Stimulated activated CD4-positive, alpha-beta T cell treated with anti-CD3 and anti-CD28 coated beads, Interleukin-2, amount 100 ng/mL, for 24 hours (primary cell): ENCODE measurements at regions not wholly inside any gene's neighbourhood (a gene's known extent, or its start where the extent isn't known, plus 50 kb on each side); places are given as distances from the start of the nearest gene placed in this dataset.

ENCODE experiments used
- DNase-seq, 2 donors: peaks; one replicate each; pipeline ENCODE4 v3.0.0-alpha.2; 2020

GRCh38 chr2:199019898-199020507 lies 437.7 kb downstream of the SATB2 start:
- no peak for DNase-seq

DNA sequence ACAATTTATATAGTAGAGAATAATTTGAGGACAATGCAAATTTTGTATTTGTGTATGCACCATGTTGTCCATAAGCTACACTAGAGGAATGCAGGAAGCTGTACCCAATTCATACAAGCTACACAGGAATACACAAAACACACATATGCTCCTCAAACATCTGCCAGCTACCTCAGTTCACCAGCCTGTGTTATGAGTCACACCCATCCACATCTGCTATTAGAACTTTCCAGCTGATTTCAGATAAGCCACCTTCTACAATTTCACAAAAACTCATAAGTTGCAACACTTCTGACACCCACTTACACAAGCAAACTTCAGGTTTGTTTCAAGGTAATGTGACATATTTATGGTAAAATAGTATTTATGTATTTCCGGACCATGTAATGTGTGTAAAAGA lies 438.9 kb downstream of the SATB2 start:
- no peak for DNase-seq

GRCh38 chr2:199015072-199015471 lies 442.7 kb downstream of the SATB2 start:
- DNase-seq, result no peak

DNA sequence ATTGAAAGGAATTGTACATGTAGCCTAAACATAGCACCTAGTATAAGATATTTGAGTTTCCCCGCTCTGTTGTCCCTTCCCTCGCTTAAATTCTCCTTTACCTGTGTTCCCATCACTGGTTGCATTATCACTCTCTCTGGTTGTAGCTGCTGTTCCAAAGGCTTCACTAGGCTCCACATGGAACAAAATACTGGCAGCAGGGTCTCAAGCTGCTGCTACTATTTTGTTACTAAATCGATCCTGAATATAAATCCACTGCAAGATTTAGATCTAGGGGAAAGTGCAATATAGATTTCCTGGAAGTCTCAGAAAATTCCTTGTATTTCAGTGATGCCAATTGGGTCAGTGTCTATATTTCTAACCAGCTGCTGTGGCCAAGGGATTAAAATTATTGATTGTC lies 443.5 kb downstream of the SATB2 start:
- DNase-seq, result no peak

GRCh38 chr2:199011908-199012307 lies 445.8 kb downstream of the SATB2 start:
- DNase-seq, result no peak

- DNase-seq, result no peak
Observed at GRCh38 chr2:198994678-198995077, 463.1 kb downstream of the SATB2 start.

- DNase-seq, result no peak
Observed at GRCh38 chr2:198991431-198991830, 466.3 kb downstream of the SATB2 start.

DNA sequence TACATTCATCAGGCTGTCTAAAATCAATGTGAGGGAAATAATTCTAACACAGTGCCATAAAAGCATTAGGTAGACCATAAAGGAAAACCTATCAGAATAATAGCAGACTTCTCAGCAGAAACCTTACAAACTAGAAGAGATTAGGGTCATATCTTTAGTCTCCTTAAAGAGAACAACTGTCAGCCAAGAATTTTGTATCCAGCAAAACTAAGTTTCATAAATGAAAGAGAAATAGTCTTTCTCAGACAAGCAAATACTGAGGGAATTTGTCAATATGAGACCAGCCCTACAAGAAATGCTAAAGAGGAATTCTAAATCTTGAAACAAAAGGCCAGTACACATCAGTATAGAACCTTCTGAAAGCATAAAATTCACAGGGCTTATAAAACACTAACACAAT lies 482.0 kb downstream of the SATB2 start:
- DNase-seq, result no peak

DNA sequence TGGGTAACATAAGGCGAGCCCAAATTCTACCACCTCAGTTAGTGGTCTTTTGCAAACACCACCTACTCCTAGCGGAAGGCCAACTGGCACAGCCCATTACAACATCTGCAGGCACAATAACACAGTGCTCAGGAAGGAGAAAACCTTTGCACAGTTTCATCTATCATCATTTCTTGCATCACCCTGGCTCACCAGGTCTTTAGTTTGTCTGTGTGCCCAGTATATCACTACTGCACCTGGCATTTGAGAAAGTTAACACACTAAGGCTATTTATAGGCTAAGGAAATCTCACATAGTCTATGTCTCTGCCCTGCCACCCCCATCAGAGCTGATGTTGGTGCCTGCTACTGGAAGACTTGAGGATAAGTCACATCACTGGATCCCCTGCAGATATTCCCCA lies 484.0 kb downstream of the SATB2 start:
- DNase-seq, result no peak

DNA sequence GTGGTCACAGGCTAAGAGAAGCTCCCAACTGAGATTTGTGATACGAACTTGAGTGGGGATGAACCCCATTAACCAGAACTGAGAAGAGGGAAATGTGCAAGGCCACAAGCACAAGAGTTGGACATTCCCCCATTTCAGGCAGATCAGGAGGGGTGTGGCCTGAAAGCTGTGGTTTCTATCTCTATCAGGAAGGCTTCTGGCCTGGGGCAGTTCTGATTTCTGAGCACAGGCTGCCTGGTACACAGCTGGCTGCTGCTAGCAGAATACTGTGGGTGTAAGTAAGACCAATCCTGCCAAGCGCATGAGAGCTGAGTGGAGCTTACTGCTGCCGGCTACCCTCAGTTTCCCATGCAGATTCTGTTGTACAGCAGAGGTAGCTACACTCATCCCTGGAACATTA lies 484.6 kb downstream of the SATB2 start:
- DNase-seq, result no peak

GRCh38 chr2:198968545-198968944 lies 489.2 kb downstream of the SATB2 start:
- no peak for DNase-seq

GRCh38 chr2:198966269-198966668 lies 491.5 kb downstream of the SATB2 start:
- DNase-seq, result no peak

- DNase-seq, result no peak
Observed at GRCh38 chr2:198961547-198961946, 496.2 kb downstream of the SATB2 start.

- no peak for DNase-seq
Observed at GRCh38 chr2:198957181-198957580, 500.6 kb downstream of the SATB2 start.

- no peak for DNase-seq
Observed at GRCh38 chr2:198953328-198953727, 504.4 kb downstream of the SATB2 start.

DNA sequence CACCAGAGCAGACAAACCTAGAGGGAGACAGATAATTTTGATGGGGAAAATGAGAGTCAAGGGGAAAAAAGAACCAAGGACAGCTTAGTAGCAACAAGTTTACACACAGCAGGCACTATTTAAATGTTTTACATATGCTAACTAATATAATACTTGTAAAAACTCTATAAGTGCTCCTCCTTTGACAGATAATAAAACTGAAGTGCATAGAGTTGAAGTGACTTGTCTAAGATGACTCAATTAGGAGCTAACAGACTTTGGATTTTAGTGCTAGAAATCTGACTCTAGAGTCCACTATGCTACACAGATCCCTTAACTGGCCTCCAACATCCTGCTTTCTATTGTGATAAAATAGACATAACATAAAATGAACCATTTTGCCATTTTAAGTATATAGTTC lies 506.9 kb downstream of the SATB2 start:
- no peak for DNase-seq

DNA sequence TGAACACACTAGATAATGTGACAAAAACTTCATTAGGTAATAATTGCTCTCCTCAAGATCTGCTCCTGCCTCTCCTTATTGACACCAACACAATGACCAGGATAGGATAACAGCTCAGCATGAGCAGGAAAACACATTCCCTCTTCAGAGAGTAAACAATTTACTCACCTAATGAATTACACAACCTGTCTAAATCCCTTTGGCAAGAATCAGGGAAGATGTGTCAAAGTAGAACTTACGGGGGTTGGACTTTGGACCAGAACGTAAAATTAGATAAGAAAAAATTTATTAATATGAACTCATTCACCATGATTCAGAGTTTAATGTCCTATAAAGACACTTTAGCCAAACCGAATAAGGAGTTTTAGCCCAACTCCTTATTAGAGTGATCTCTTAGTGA lies 512.2 kb downstream of the SATB2 start:
- DNase-seq, result no peak

DNA sequence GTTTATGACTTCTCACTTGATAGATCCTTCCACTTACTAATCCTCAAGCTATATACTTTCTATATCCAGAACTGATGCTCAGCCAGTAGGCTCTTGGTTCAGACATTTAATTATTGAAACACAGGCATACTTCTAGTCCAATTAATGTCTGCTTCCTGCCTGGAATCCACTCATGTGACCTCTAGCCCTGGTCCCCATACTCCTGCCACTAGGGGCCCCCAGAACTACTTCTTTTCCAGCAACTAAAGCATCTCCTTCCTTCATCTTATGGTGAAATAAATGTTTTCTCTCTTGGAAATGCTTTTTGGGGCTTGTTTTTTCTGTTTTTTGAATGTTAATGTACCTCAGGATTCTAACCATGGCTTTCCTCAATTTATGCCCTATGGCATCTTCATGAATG lies 527.6 kb downstream of the SATB2 start:
- no peak for DNase-seq

DNA sequence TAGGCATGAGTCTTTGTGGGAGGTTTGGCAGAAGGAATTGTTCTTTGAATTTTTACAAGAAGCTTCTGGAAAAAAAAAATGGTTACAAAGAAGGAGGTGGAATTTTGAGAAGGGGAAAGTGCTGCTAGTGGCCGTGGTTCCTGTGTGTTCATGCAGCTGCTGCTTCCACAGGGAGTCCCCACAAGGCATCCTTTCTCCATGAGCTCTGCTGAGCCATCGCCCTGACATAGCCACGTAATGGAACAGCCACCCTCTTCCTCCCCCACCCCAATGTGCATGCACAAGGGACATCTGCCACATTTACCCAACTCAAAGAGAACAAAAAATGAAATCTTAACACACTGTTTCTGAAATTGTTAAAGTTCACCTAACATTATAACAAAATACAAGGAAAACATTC lies 529.7 kb downstream of the SATB2 start:
- DNase-seq, result no peak

- no peak for DNase-seq
Observed at GRCh38 chr2:198917926-198918720, 539.6 kb downstream of the SATB2 start.

GRCh38 chr2:198917275-198917674 lies 540.5 kb downstream of the SATB2 start:
- no peak for DNase-seq

DNA sequence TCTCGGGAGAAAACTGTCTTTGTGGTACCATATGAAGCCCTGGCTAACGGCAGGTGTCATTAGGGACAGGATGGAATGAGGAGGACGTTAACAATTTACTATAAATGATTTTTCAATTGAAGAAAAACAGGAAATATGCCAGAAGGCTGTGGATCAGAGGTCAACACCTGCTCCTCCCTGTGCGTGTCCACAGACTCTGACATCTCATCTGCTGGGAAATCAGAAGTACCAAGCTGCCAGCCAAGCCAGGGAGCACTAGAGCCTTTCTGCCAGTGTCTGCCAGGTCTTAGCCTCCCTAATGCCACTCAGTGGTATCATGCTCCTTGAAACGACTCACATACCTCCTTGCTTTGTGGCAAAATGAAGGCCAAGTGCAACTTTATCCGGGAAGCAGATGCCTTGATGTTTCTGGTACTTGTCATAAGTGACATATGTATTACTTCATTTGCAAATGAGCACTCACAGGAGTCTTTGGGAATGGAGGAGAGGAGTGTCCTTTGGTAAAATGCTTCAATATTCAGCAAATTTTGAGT lies 541.1 kb downstream of the SATB2 start:
- DNase-seq, result no peak

GRCh38 chr2:198913394-198914152 lies 544.2 kb downstream of the SATB2 start:
- DNase-seq, result no peak
